ENCODE measurements at regions not wholly inside any gene's neighbourhood (a gene's known extent, or its start where the extent isn't known, plus 50 kb on each side); places are given as distances from the start of the nearest gene placed in this dataset.
A peak's percentile ranks its signal among the peaks of the same experiment; 100 is the strongest.
"Not testable (repeated sequence)": the region's sequence is repeated elsewhere in the genome, so short reads cannot be mapped to it uniquely, and the experiment has no call there.

GRCh38 chr5:57741336-57741735 is 258.7 kb upstream of the ACTBL2 start:
- H3K4me3 ChIP-seq = no peak overlapping the region
- TF ChIP-seq CTCF (IDR thresholded peaks at IDR 0.05) = no peak
- intact Hi-C loops (cut with DNase I) = no loop called here
- no peaks in the 10 kb centered on the region for H3K27me3 ChIP-seq
- no peak overlapping the region for H3K27ac ChIP-seq
- H3K36me3 ChIP-seq = no peaks in the 10 kb centered on the region
- no peak for ATAC-seq
- DNase-seq = no peak
- no peaks in the 10 kb centered on the region for H3K9me3 ChIP-seq
- H3K4me1 ChIP-seq = peaks cover 0 to 10% (median 0%) of the 10 kb centered on the region in 9 donors

GRCh38 chr5:57738787-57739186 is 256.2 kb upstream of the ACTBL2 start:
- DNase-seq = no peak
- no peak overlapping the region for H3K27ac ChIP-seq
- no peak for TF ChIP-seq CTCF (IDR thresholded peaks at IDR 0.05)
- no peaks in the 10 kb centered on the region for H3K9me3 ChIP-seq
- H3K36me3 ChIP-seq = no peaks in the 10 kb centered on the region
- H3K4me3 ChIP-seq = no peak overlapping the region
- intact Hi-C loops (cut with DNase I) = no loop called here
- no peak for ATAC-seq
- WGBS, 2 donors = 93 to 99% methylated on average over 1 of the region's 1 CpG
- peaks cover 0 to 22% (median 5%) of the 10 kb centered on the region in 9 donors for H3K4me1 ChIP-seq
- no peaks in the 10 kb centered on the region for H3K27me3 ChIP-seq

- ATAC-seq (no peak), DNase-seq (no peak)
- intact Hi-C loops (cut with DNase I) = no loop called here
- Histone ChIP-seq H3K27ac (no peak overlapping the region), H3K27me3 (no peaks in the 10 kb centered on the region), H3K4me1 (peaks cover 0 to 22% (median 5%) of the 10 kb centered on the region in 9 donors), H3K36me3 (no peaks in the 10 kb centered on the region), H3K9me3 (no peaks in the 10 kb centered on the region), H3K4me3 (no peak overlapping the region)
- no peak for TF ChIP-seq CTCF (IDR thresholded peaks at IDR 0.05)
- WGBS, 2 donors = 82 to 89% methylated on average over 2 of the region's 2 CpGs
These were observed 255.7 kb upstream of the ACTBL2 start for GRCh38 chr5:57738301-57738700.

GRCh38 chr5:57736716-57737115 is 254.1 kb upstream of the ACTBL2 start:
- WGBS, 2 donors = 79 to 90% methylated on average over 4 of the region's 4 CpGs
- no peak for TF ChIP-seq CTCF (IDR thresholded peaks at IDR 0.05)
- no peaks in the 10 kb centered on the region for H3K9me3 ChIP-seq
- H3K27me3 ChIP-seq = no peaks in the 10 kb centered on the region
- DNase-seq (no peak), ATAC-seq (no peak)
- no peaks in the 10 kb centered on the region for H3K36me3 ChIP-seq
- no peak overlapping the region for H3K4me3 ChIP-seq
- intact Hi-C loops (cut with DNase I) = no loop called here
- H3K27ac ChIP-seq = peak overlapping the region in 1 of 10 donors; percentile 46
- peaks cover 0 to 22% (median 5%) of the 10 kb centered on the region in 9 donors for H3K4me1 ChIP-seq

GRCh38 chr5:57735279-57736153 is 252.9 kb upstream of the ACTBL2 start:
- H3K4me3 ChIP-seq; H3K27me3 ChIP-seq; H3K9me3 ChIP-seq; H3K36me3 ChIP-seq; intact Hi-C loops (cut with DNase I); DNase-seq: not testable (repeated sequence)
- Histone ChIP-seq H3K27ac (peak overlapping the region in 1 of 10 donors; percentile 46), H3K4me1 (peaks cover 0 to 22% (median 5%) of the 10 kb centered on the region in 9 donors)
- peak in 2 of 8 donors; percentile 59 for ATAC-seq
- 55 to 70% methylated on average over 7 of the region's 7 CpGs for WGBS, 2 donors
